ENCODE measurements at regions not wholly inside any gene's neighbourhood (a gene's known extent, or its start where the extent isn't known, plus 50 kb on each side); places are given as distances from the start of the nearest gene placed in this dataset.

- TF ChIP-seq CTCF (IDR thresholded peaks at IDR 0.05; ENCODE audit: control insufficient read depth, insufficient read depth, low read depth, low read length, missing control alignments): no peak
- no peak for DNase-seq (ENCODE audit: low read depth)
- H3K4me3 ChIP-seq (ENCODE audit: control insufficient read depth, low read depth, low read length): no peak overlapping the region
Observed at GRCh38 chr9:26574898-26575440, 317.6 kb downstream of the CAAP1 start.

DNA sequence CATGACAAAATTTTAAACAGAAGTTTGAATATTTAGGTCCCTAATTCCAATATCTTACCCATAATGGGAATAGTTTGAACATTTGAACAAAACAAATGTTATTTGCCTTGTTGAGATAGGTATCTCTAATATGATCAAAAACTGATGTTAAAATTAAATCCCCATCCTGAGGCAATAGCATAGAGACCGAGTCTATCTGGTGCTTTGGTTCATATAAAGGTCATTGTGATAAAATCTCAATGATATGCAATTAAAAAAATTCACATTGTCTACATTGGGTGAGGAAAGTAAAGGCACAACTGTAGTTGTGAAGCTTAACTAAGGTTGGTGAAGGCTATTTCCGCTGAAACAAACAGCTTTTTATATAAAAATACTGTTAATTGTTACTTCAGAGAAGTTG lies 318.3 kb downstream of the CAAP1 start:
- no peak for DNase-seq (ENCODE audit: low read depth)
- no peak for TF ChIP-seq CTCF (IDR thresholded peaks at IDR 0.05; ENCODE audit: control insufficient read depth, insufficient read depth, low read depth, low read length, missing control alignments)
- H3K4me3 ChIP-seq (ENCODE audit: control insufficient read depth, low read depth, low read length): no peak overlapping the region

GRCh38 chr9:26567976-26568375 lies 324.6 kb downstream of the CAAP1 start:
- DNase-seq (ENCODE audit: low read depth): no peak
- no peak for TF ChIP-seq CTCF (IDR thresholded peaks at IDR 0.05; ENCODE audit: control insufficient read depth, insufficient read depth, low read depth, low read length, missing control alignments)
- H3K4me3 ChIP-seq (ENCODE audit: control insufficient read depth, low read depth, low read length): no peak overlapping the region

DNA sequence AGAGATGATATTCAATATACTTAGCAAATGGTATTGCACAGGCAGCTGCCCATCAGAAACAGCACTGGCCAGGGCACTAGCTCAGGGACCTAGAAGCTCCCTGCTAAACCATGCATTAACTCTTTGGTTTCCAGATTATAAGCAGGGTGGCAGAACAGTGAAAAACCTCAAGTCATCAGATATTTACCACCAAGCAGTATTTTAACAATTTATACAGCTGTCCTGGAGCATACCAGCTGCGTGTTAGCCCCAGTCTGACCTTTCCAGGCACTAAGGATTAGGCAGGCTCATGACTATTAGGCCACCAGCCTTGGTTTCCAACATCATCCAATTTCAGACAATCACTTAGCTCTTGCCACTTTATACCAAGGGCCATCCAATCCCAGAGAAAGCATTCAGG lies 326.5 kb downstream of the CAAP1 start:
- no peak for DNase-seq (ENCODE audit: low read depth)
- H3K4me3 ChIP-seq (ENCODE audit: control insufficient read depth, low read depth, low read length): no peak overlapping the region

GRCh38 chr9:26565118-26565517 lies 327.5 kb downstream of the CAAP1 start:
- DNase-seq (ENCODE audit: low read depth): no peak
- H3K4me3 ChIP-seq (ENCODE audit: control insufficient read depth, low read depth, low read length): no peak overlapping the region
- no peak for TF ChIP-seq CTCF (IDR thresholded peaks at IDR 0.05; ENCODE audit: control insufficient read depth, insufficient read depth, low read depth, low read length, missing control alignments)

More for the DNA sequence above, 326.5 kb downstream of the CAAP1 start:
- no peak for TF ChIP-seq CTCF (IDR thresholded peaks at IDR 0.05; ENCODE audit: control insufficient read depth, insufficient read depth, low read depth, low read length, missing control alignments)

GRCh38 chr9:26562338-26562737 lies 330.3 kb downstream of the CAAP1 start:
- no peak overlapping the region for H3K4me3 ChIP-seq (ENCODE audit: control insufficient read depth, low read depth, low read length)
- DNase-seq (ENCODE audit: low read depth): no peak
- TF ChIP-seq CTCF (IDR thresholded peaks at IDR 0.05; ENCODE audit: control insufficient read depth, insufficient read depth, low read depth, low read length, missing control alignments): no peak

- TF ChIP-seq CTCF (IDR thresholded peaks at IDR 0.05; ENCODE audit: control insufficient read depth, insufficient read depth, low read depth, low read length, missing control alignments): no peak
- no peak for DNase-seq (ENCODE audit: low read depth)
- no peak overlapping the region for H3K4me3 ChIP-seq (ENCODE audit: control insufficient read depth, low read depth, low read length)
Observed at GRCh38 chr9:26561928-26562327, 330.7 kb downstream of the CAAP1 start.

Measured in AG09309 (cell line).